Thyroid gland (tissue), 4 donors: ENCODE measurements at regions not wholly inside any gene's neighbourhood (a gene's known extent, or its start where the extent isn't known, plus 50 kb on each side); places are given as distances from the start of the nearest gene placed in this dataset.

Experiments
- DNase-seq, 2 donors: peaks; one replicate each; pipeline ENCODE4 v3.0.0-alpha.2; 2019
- H3K27ac ChIP-seq, 3 donors: fragments of 200-600 bp; sonication (generic); 1 replicate in 2 of 3; 2 replicates in 1 of 3; pipeline ENCODE4 v1.5.1; 2016 to 2019; ENCODE audit warnings: mild to moderate bottlenecking in 1 of 3, moderate library complexity in 1 of 3
- H3K27me3 ChIP-seq: fragments of 200-600 bp; sonication (generic); one replicate; pipeline ENCODE4 v1.5.1; 2019
- H3K36me3 ChIP-seq, 2 donors: fragments of 200-600 bp; sonication (generic); one replicate each; pipeline ENCODE4 v1.5.1; 2016 to 2019
- H3K4me1 ChIP-seq, 2 donors: fragments of 200-600 bp; sonication (generic); one replicate each; pipeline ENCODE4 v1.5.1; 2017 to 2019
- H3K4me3 ChIP-seq, 3 donors: fragments of 200-600 bp; sonication (generic); replicated peaks in 1 of 3; 1 replicate in 2 of 3; 2 replicates in 1 of 3; pipeline ENCODE4 v1.5.1; 2016; ENCODE audit warnings: mild to moderate bottlenecking in 1 of 3
- H3K9me3 ChIP-seq: fragments of 200-600 bp; sonication (generic); one replicate; pipeline ENCODE4 v1.5.1; 2017
- CTCF ChIP-seq, 6 experiments: fragments of 200-600 bp in 3 of 6; fragments of 450-650 bp in 3 of 6; sonication (generic) in 3 of 6; IDR thresholded peaks; one replicate each; pipeline ENCODE4 v1.5.1; 2016 to 2019; ENCODE audit warnings: antibody characterized with exemption in 6 of 6, mild to moderate bottlenecking in 2 of 6, inconsistent platforms in 1 of 6, moderate library complexity in 1 of 6
- POLR2A ChIP-seq, 2 donors: fragments of 450-650 bp; IDR thresholded peaks; one replicate each; pipeline ENCODE4 v1.6.1; 2017; ENCODE audit warnings: antibody characterized with exemption in 2 of 2, mild to moderate bottlenecking in 2 of 2, moderate library complexity in 1 of 2
- WGBS, 2 donors: methylation state at CpG; one replicate each; pipeline ENCODE4 v1.1.5; 2017; 5-methylcytosine and 5-hydroxymethylcytosine counted together
- intact Hi-C: fragments of 100-400 bp; cut with DNase I; formaldehyde crosslinking; loops from one replicate; pipeline ENCODE4 v1.15.1; 2023

DNA sequence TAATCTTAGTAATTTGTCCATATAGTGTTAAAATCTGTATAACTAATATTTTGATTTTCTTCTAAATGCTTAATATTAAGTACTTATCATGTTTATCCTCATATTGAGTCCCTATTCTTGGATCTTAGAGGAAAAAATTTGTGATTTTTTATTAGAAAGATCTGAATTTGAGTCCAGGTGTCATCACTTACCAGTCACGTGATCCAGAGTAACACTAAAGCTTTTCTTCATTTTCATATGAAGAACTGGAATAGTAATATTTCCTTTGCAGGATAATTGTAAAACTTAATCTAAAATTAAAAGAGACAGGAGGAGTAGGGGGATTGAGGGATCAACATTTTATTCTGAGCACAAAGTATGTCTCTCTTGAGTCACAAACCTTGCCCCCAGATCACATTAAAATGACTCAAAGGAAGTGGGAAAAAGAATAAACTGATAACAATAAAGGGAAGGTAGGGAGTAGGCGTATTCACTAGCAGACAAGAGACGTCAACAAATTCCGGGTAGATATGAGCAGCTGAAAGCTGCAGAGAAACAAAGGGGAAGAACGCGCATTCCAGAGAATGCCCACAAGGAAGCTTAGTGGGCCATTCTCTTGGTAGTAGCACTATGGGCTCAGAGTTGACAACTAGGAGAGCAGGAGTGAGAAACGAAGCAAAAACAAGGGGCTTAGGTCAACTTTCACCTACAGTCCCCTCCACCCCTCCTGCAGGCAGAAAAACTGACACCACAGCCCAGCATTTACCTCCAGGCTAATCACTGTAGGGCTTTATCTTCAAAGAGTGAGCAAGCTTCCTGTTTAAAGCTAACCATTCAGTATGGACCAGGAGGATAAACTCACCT, 123.1 kb downstream of the SPRY2 start:
- Histone ChIP-seq H3K27me3 (no peaks in the 10 kb centered on the region), H3K4me1 (peaks cover 5 to 6% of the 10 kb centered on the region in 2 donors), H3K9me3 (no peaks in the 10 kb centered on the region), H3K27ac (no peak overlapping the region), H3K4me3 (no peak overlapping the region), H3K36me3 (no peaks in the 10 kb centered on the region)
- WGBS, 2 donors: 83 to 85% methylated on average over 7 of the region's 7 CpGs
- DNase-seq: no peak
- intact Hi-C loops: no loop called here
- TF ChIP-seq POLR2A (IDR thresholded peaks at IDR 0.05): no peak
- TF ChIP-seq CTCF (IDR thresholded peaks at IDR 0.05): no peak

GRCh38 chr13:80215368-80215767, 125.6 kb downstream of the SPRY2 start:
- Histone ChIP-seq H3K27ac (peak overlapping the region in 2 of 3 donors; percentile 57 to 61), H3K27me3 (no peaks in the 10 kb centered on the region)
- 28 to 39% methylated on average over 3 of the region's 3 CpGs for WGBS, 2 donors

GRCh38 chr13:80214521-80214991, 126.4 kb downstream of the SPRY2 start:
- H3K4me1 ChIP-seq: peaks cover 5 to 6% of the 10 kb centered on the region in 2 donors
- H3K36me3 ChIP-seq: no peaks in the 10 kb centered on the region
- 86 to 89% methylated on average over 2 of the region's 2 CpGs for WGBS, 2 donors
- no peak for DNase-seq
- no peaks in the 10 kb centered on the region for H3K27me3 ChIP-seq
- no peak overlapping the region for H3K4me3 ChIP-seq
- no peaks in the 10 kb centered on the region for H3K9me3 ChIP-seq
- no peak overlapping the region for H3K27ac ChIP-seq
- TF ChIP-seq POLR2A (IDR thresholded peaks at IDR 0.05): no peak
- no peak for TF ChIP-seq CTCF (IDR thresholded peaks at IDR 0.05)
- intact Hi-C loops: no loop called here

More at GRCh38 chr13:80215368-80215767, 125.6 kb downstream of the SPRY2 start:
- intact Hi-C loops: no loop called here
- no peak for TF ChIP-seq CTCF (IDR thresholded peaks at IDR 0.05)
- peaks cover 5 to 6% of the 10 kb centered on the region in 2 donors for H3K4me1 ChIP-seq
- H3K9me3 ChIP-seq: no peaks in the 10 kb centered on the region
- H3K4me3 ChIP-seq: no peak overlapping the region
- no peaks in the 10 kb centered on the region for H3K36me3 ChIP-seq
- peak in 1 of 2 donors; percentile 11 for DNase-seq

DNA sequence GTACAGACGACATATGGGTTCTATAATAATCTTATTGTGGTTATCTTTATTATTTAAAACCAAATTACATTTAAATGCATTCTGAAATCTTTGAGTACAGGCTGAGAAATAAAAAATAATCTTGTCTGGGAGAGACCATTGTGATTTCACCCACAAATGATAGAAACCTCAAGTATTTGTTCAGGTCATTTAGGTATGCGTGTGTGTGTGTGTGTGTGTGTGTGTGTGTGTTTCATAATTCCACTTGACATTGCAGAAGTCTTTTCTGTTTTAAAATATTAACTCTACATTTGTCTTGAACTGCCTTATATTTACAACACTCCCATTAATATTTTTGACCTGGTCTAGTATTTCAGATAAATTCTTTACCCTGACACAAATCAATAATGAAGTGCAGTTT, 126.9 kb downstream of the SPRY2 start:
- intact Hi-C loops: no loop called here

More for the DNA sequence above, 126.9 kb downstream of the SPRY2 start:
- no peaks in the 10 kb centered on the region for H3K27me3 ChIP-seq
- no peaks in the 10 kb centered on the region for H3K9me3 ChIP-seq
- TF ChIP-seq CTCF (IDR thresholded peaks at IDR 0.05): no peak
- TF ChIP-seq POLR2A (IDR thresholded peaks at IDR 0.05): no peak
- no peaks in the 10 kb centered on the region for H3K36me3 ChIP-seq
- peaks cover 5 to 6% of the 10 kb centered on the region in 2 donors for H3K4me1 ChIP-seq
- WGBS, 2 donors: 64 to 75% methylated on average over 2 of the region's 2 CpGs
- H3K4me3 ChIP-seq: no peak overlapping the region
- peak in 1 of 2 donors; percentile 3 for DNase-seq
- no peak overlapping the region for H3K27ac ChIP-seq
